Spleen (tissue), 11 donors: ENCODE measurements at regions not wholly inside any gene's neighbourhood (a gene's known extent, or its start where the extent isn't known, plus 50 kb on each side); places are given as distances from the start of the nearest gene placed in this dataset.
"Not testable (repeated sequence)": the region's sequence is repeated elsewhere in the genome, so short reads cannot be mapped to it uniquely, and the experiment has no call there.

Experiments used
- DNase-seq: peaks from one replicate; pipeline ENCODE4 v3.0.0-alpha.2; 2020
- H3K27ac ChIP-seq, 8 donors: fragments of 200-600 bp; sonication (generic) in 7 of 8; 1 replicate in 4 of 8; 2 replicates in 4 of 8; pipeline versions ENCODE4 v1.5.0 to v1.8.0; 2016 to 2021; ENCODE audit warnings: inconsistent platforms in 4 of 8, mild to moderate bottlenecking in 4 of 8, moderate library complexity in 1 of 8
- H3K27me3 ChIP-seq, 7 donors: fragments of 200-600 bp; sonication (generic) in 6 of 7; replicated peaks in 1 of 7; 1 replicate in 4 of 7; 2 replicates in 3 of 7; pipeline versions ENCODE4 v1.5.0 to v1.8.0; 2016 to 2021; ENCODE audit warnings: inconsistent platforms in 3 of 7, mild to moderate bottlenecking in 1 of 7
- H3K36me3 ChIP-seq, 6 donors: fragments of 200-600 bp; sonication (generic) in 5 of 6; 1 replicate in 4 of 6; 2 replicates in 2 of 6; pipeline versions ENCODE4 v1.5.0 to v1.8.0; 2016 to 2021; ENCODE audit warnings: inconsistent platforms in 2 of 6
- H3K4me1 ChIP-seq, 6 donors: fragments of 200-600 bp; sonication (generic) in 5 of 6; 1 replicate in 3 of 6; 2 replicates in 3 of 6; pipeline versions ENCODE4 v1.5.0 to v1.8.0; 2016 to 2021; ENCODE audit warnings: inconsistent platforms in 3 of 6
- H3K4me3 ChIP-seq, 8 donors: fragments of 200-600 bp; sonication (generic) in 7 of 8; 1 replicate in 4 of 8; 2 replicates in 4 of 8; pipeline versions ENCODE4 v1.5.0 to v1.8.0; 2016 to 2021; ENCODE audit warnings: inconsistent platforms in 4 of 8, mild to moderate bottlenecking in 4 of 8, moderate library complexity in 2 of 8
- H3K9me3 ChIP-seq, 8 donors: fragments of 200-600 bp; sonication (generic) in 7 of 8; 1 replicate in 4 of 8; 2 replicates in 4 of 8; pipeline versions ENCODE4 v1.5.0 to v1.8.0; 2016 to 2021; ENCODE audit warnings: inconsistent platforms in 4 of 8
- CTCF ChIP-seq, 11 experiments: fragments of 200-600 bp in 7 of 11; fragments of 450-650 bp in 4 of 11; sonication (generic) in 4 of 11; IDR thresholded peaks in 8 of 11; conservative IDR thresholded peaks in 3 of 11; 1 replicate in 7 of 11; 2 replicates in 4 of 11; pipeline versions ENCODE4 v1.4.0 to v1.8.0; 2016 to 2021; ENCODE audit warnings: antibody characterized with exemption in 11 of 11, inconsistent platforms in 4 of 11, mild to moderate bottlenecking in 1 of 11
- POLR2A ChIP-seq, 3 donors: fragments of 450-650 bp; IDR thresholded peaks; one replicate each; pipeline ENCODE4 v1.5.1; 2017; ENCODE audit warnings: antibody characterized with exemption in 3 of 3, mild to moderate bottlenecking in 1 of 3
- POLR2AphosphoS5 ChIP-seq, 3 donors: sonication (generic); formaldehyde crosslinking; IDR thresholded peaks; one replicate each; pipeline ENCODE4 v1.5.1; 2017; ENCODE audit warnings: antibody characterized with exemption in 3 of 3
- WGBS, 5 donors: extraction: QIAGEN DNeasy Blood & Tissue Kit in 3 of 5; methylation state at CpG; one replicate each; pipeline versions ENCODE4 v1.1.5 to v1.1.7; 2013 to 2018; 5-methylcytosine and 5-hydroxymethylcytosine counted together
- intact Hi-C: fragments of 100-400 bp; cut with DNase I; formaldehyde crosslinking; loops from one replicate; pipeline ENCODE4 v1.15.0; 2023; ENCODE audit warnings: low total_unique reads
- donor health status: healthy with polysubstance abuse.
- donor health status: DM: no; HTN: no; CAD: no; lungs with moderate emphysema.
- donor health status: DM: no; HTN: no; CAD: no.
- donor health status: Bipolar disorder and iron deficiency.
- donor health status: healthy.
- donor health status: DM: no; HTN: no; CAD: no.
- donor health status: DM: yes; HTN: yes; CAD: no.

GRCh38 chr13:61880578-61881283 lies 465.1 kb upstream of the PCDH20 start:
- H3K9me3 ChIP-seq, result peaks cover 0 to 37% (median 17%) of the 10 kb centered on the region in 8 donors
- TF ChIP-seq POLR2AphosphoS5 (IDR thresholded peaks at IDR 0.05), result no peak
- no peak for TF ChIP-seq POLR2A (IDR thresholded peaks at IDR 0.05)
- peak in 9 of 11 experiments; percentile 19 to 61 (median 45) for TF ChIP-seq CTCF (IDR thresholded peaks at IDR 0.05 in 8 of 11, conservative IDR thresholded peaks at IDR 0.05 in 3 of 11)
- H3K27ac ChIP-seq, result no peak overlapping the region
- DNase-seq, result no peak
- no peak overlapping the region for H3K4me3 ChIP-seq
- H3K36me3 ChIP-seq, result no peaks in the 10 kb centered on the region
- intact Hi-C loops, result no loop called here
- no peaks in the 10 kb centered on the region for H3K27me3 ChIP-seq
- H3K4me1 ChIP-seq, result no peaks in the 10 kb centered on the region
- 41 to 46% (median 45%) methylated on average over 3 of the region's 3 CpGs for WGBS, 5 donors

GRCh38 chr13:61878565-61878964 lies 462.9 kb upstream of the PCDH20 start:
- H3K4me1 ChIP-seq, DNase-seq, H3K27ac ChIP-seq, H3K36me3 ChIP-seq, intact Hi-C loops, H3K27me3 ChIP-seq, H3K4me3 ChIP-seq: not testable (repeated sequence)
- peaks cover 0 to 59% (median 29%) of the 10 kb centered on the region in 8 donors for H3K9me3 ChIP-seq
- 68 to 87% (median 75%) methylated on average over 4 of the region's 4 CpGs for WGBS, 5 donors

- Histone ChIP-seq H3K4me1 (no peaks in the 10 kb centered on the region), H3K27me3 (no peaks in the 10 kb centered on the region), H3K4me3 (no peak overlapping the region), H3K36me3 (no peaks in the 10 kb centered on the region), H3K9me3 (peaks cover 0 to 64% (median 29%) of the 10 kb centered on the region in 8 donors), H3K27ac (no peak overlapping the region)
- intact Hi-C loops, result no loop called here
- 76 to 88% (median 80%) methylated on average over 2 of the region's 2 CpGs for WGBS, 5 donors
- no peak for TF ChIP-seq CTCF (IDR thresholded peaks at IDR 0.05 in 8 of 11, conservative IDR thresholded peaks at IDR 0.05 in 3 of 11)
- no peak for TF ChIP-seq POLR2A (IDR thresholded peaks at IDR 0.05)
- no peak for DNase-seq
These were observed 459.4 kb upstream of the PCDH20 start for GRCh38 chr13:61874970-61875579.

GRCh38 chr13:61873717-61874116 lies 458.1 kb upstream of the PCDH20 start:
- intact Hi-C loops, result no loop called here
- H3K9me3 ChIP-seq, result peaks cover 0 to 61% (median 29%) of the 10 kb centered on the region in 8 donors
- no peak overlapping the region for H3K4me3 ChIP-seq
- H3K36me3 ChIP-seq, result no peaks in the 10 kb centered on the region
- no peak overlapping the region for H3K27ac ChIP-seq
- no peaks in the 10 kb centered on the region for H3K27me3 ChIP-seq
- TF ChIP-seq CTCF (IDR thresholded peaks at IDR 0.05 in 8 of 11, conservative IDR thresholded peaks at IDR 0.05 in 3 of 11), result no peak
- no peak for TF ChIP-seq POLR2A (IDR thresholded peaks at IDR 0.05)
- no peak for TF ChIP-seq POLR2AphosphoS5 (IDR thresholded peaks at IDR 0.05)
- H3K4me1 ChIP-seq, result no peaks in the 10 kb centered on the region
- DNase-seq, result no peak
